ENCODE measurements at regions not wholly inside any gene's neighbourhood (a gene's known extent, or its start where the extent isn't known, plus 50 kb on each side); places are given as distances from the start of the nearest gene placed in this dataset.
A peak's percentile ranks its signal among the peaks of the same experiment; 100 is the strongest.

GRCh38 chr10:29878492-29878891, 180.9 kb downstream of the JCAD start:
- 3% methylated on average over 8 of the region's 10 CpGs for WGBS (ENCODE audit: insufficient coverage)
- peak overlapping the region; percentile 22 for H2AFZ ChIP-seq (ENCODE audit: insufficient read depth, low read depth, low read length, poor library complexity, severe bottlenecking)
- CTCF ChIA-PET = no interaction called here

More at GRCh38 chr10:29878492-29878891, 180.9 kb downstream of the JCAD start:
- Mint-ChIP-seq H3K27ac (no peak overlapping the region), H3K4me1 (no peaks in the 10 kb centered on the region), H3K9me3 (ENCODE audit: insufficient read depth) (no peaks in the 10 kb centered on the region), H3K4me3 (no peak overlapping the region), H3K27me3 (peaks cover 15% of the 10 kb centered on the region)
- Histone ChIP-seq H3K4me1 (ENCODE audit: control insufficient read depth in 2 of 2, insufficient read depth in 2 of 2, low read length in 2 of 2) (no peaks in the 10 kb centered on the region), H3K27ac (ENCODE audit: low read length in 2 of 2) (no peak overlapping the region), H3K79me2 (ENCODE audit: control insufficient read depth, insufficient read depth, low read length) (no peaks in the 10 kb centered on the region), H3K9me3 (ENCODE audit: control extremely low read depth in 1 of 3, control insufficient read depth in 2 of 3, insufficient read depth in 1 of 3, low read length in 2 of 3) (no peaks in the 10 kb centered on the region), H4K20me1 (ENCODE audit: control insufficient read depth, insufficient read depth, low read length, poor library complexity, severe bottlenecking) (no peaks in the 10 kb centered on the region), H3K36me3 (replicated peaks in 1 of 2; ENCODE audit: control extremely low read depth in 1 of 2, control insufficient read depth in 1 of 2, extremely low read depth in 1 of 2, insufficient read depth in 2 of 2, low read length in 1 of 2) (no peaks in the 10 kb centered on the region), H3K27me3 (replicated peaks in 1 of 4; ENCODE audit: control extremely low read depth in 1 of 4, control insufficient read depth in 3 of 4, insufficient read depth in 4 of 4, low read length in 3 of 4) (peaks cover 0 to 4% (median 1%) of the 10 kb centered on the region in 4 experiments), H3K4me3 (ENCODE audit: control extremely low read depth in 1 of 5, extremely low read depth in 1 of 5, insufficient read depth in 1 of 5, low read depth in 2 of 5, low read length in 4 of 5) (no peak overlapping the region), H3K4me2 (replicated peaks; ENCODE audit: low read depth, low read length, poor library complexity, severe bottlenecking) (no peak overlapping the region), H3K9ac (ENCODE audit: low read length) (no peak overlapping the region)
- intact Hi-C loops (cut with micrococcal nuclease) = no loop called here
- DNase-seq = no peak
- ATAC-seq (ENCODE audit: low read depth) = no peak
- POLR2A ChIA-PET = no interaction called here
- TF ChIP-seq CTCF (IDR thresholded peaks at IDR 0.05) (no peak), EZH2 (IDR thresholded peaks at IDR 0.05; ENCODE audit: borderline replicate concordance, insufficient read depth, low read depth, low read length, poor library complexity, severe bottlenecking) (no peak)

Data from B cell (primary cell).